AG04450 (cell line): ENCODE measurements at regions not wholly inside any gene's neighbourhood (a gene's known extent, or its start where the extent isn't known, plus 50 kb on each side); places are given as distances from the start of the nearest gene placed in this dataset.

ENCODE experiments used
- CTCF ChIA-PET: fragments of 300-600, 350-600 bp; formaldehyde crosslinking; extraction: SDS; loops from one replicate; lab custom pipeline; 2022; ENCODE audit warnings: antibody characterized with exemption, inconsistent platforms; lab: Charles Lee
- POLR2A ChIA-PET: fragments of 350-600 bp; formaldehyde crosslinking; extraction: SDS; loops from one replicate; lab custom pipeline; 2021; ENCODE audit warnings: antibody characterized with exemption, inconsistent platforms; lab: Yijun Ruan, JAX
- DNase-seq: peaks from one replicate; pipeline ENCODE4 v3.0.0-alpha.2; 2011; ENCODE audit warnings: low read depth, low spot score
- H3K27ac ChIP-seq: one replicate; pipeline ENCODE4 v1.5.1; 2012; ENCODE audit warnings: low read depth, low read length, control low read depth
- H3K27me3 ChIP-seq: one replicate; pipeline ENCODE4 v1.6.0; 2012; ENCODE audit warnings: low read length; ENCODE audit not compliant: control insufficient read depth, insufficient read depth
- H3K4me3 ChIP-seq: 2 replicates; pipeline ENCODE4 v1.5.1; 2011; ENCODE audit warnings: mild to moderate bottlenecking, low read depth, low read length, control low read depth
- H3K9me3 ChIP-seq: 2 replicates; pipeline ENCODE4 v1.5.1; 2012; ENCODE audit warnings: low read length; ENCODE audit not compliant: control insufficient read depth, insufficient read depth
- CTCF ChIP-seq: IDR thresholded peaks from 2 replicates; pipeline ENCODE4 v1.5.1; 2011; ENCODE audit warnings: low read depth, low read length, control low read depth, inconsistent platforms

GRCh38 chr2:382728-383022 lies 94.8 kb upstream of the ALKAL2 start:
- CTCF ChIA-PET = no interaction called here
- Histone ChIP-seq H3K27me3 (no peaks in the 10 kb centered on the region), H3K27ac (no peak overlapping the region), H3K9me3 (peaks cover 47% of the 10 kb centered on the region), H3K4me3 (no peak overlapping the region)
- no peak for TF ChIP-seq CTCF
- POLR2A ChIA-PET = no interaction called here
- no peak for DNase-seq

- no peak overlapping the region for H3K4me3 ChIP-seq
- TF ChIP-seq CTCF = no peak
- no peak overlapping the region for H3K27ac ChIP-seq
- H3K27me3 ChIP-seq = no peaks in the 10 kb centered on the region
- CTCF ChIA-PET = no interaction called here
- POLR2A ChIA-PET = no interaction called here
- no peak for DNase-seq
- H3K9me3 ChIP-seq = peaks cover 48% of the 10 kb centered on the region
Observed at GRCh38 chr2:381941-382727, 94.2 kb upstream of the ALKAL2 start.

- peaks cover 42% of the 10 kb centered on the region for H3K9me3 ChIP-seq
- CTCF ChIA-PET = no interaction called here
- H3K4me3 ChIP-seq = no peak overlapping the region
Observed at GRCh38 chr2:381181-381580, 93.3 kb upstream of the ALKAL2 start.

DNA sequence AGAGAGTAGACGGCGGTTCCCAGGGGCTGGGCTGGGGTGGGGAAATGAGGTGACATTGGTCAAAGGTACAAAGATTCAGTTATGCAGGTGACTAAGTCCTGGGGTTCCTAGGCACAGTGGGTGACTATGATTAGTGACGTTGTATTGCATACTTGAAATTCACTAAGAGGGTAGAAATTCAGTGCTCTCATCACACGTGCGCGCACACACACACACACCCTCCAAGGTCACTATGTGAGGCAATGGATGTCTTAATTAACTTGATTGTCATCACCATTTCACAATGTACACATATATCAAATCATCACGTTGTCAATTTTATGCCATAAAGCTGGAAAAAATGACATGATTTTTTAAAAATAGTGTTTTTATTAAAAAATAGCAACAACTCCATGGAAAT lies 92.9 kb upstream of the ALKAL2 start:
- DNase-seq = no peak
- H3K4me3 ChIP-seq = no peak overlapping the region
- ChIA-PET CTCF (no interaction called here), POLR2A (no interaction called here)
- H3K27ac ChIP-seq = no peak overlapping the region
- peaks cover 38% of the 10 kb centered on the region for H3K9me3 ChIP-seq
- TF ChIP-seq CTCF = no peak
- no peaks in the 10 kb centered on the region for H3K27me3 ChIP-seq

More at GRCh38 chr2:381181-381580, 93.3 kb upstream of the ALKAL2 start:
- no peaks in the 10 kb centered on the region for H3K27me3 ChIP-seq
- no peak for DNase-seq
- POLR2A ChIA-PET = no interaction called here
- H3K27ac ChIP-seq = no peak overlapping the region
- no peak for TF ChIP-seq CTCF

- POLR2A ChIA-PET = no interaction called here
- Histone ChIP-seq H3K9me3 (peaks cover 38% of the 10 kb centered on the region), H3K4me3 (no peak overlapping the region), H3K27ac (no peak overlapping the region), H3K27me3 (no peaks in the 10 kb centered on the region)
- CTCF ChIA-PET = no interaction called here
- TF ChIP-seq CTCF = no peak
- no peak for DNase-seq
Observed at GRCh38 chr2:380221-380620, 92.3 kb upstream of the ALKAL2 start.
